Ovary (tissue), 3 donors: ENCODE measurements at regions not wholly inside any gene's neighbourhood (a gene's known extent, or its start where the extent isn't known, plus 50 kb on each side); places are given as distances from the start of the nearest gene placed in this dataset.

Source experiments
- CTCF ChIP-seq, 3 donors: fragments of 450-650 bp in 2 of 3; fragments of 200-600 bp in 1 of 3; IDR thresholded peaks; one replicate each; pipeline versions ENCODE4 v1.5.1 to v1.8.0; 2016 to 2022; ENCODE audit warnings: antibody characterized with exemption in 3 of 3, mild to moderate bottlenecking in 1 of 3
- POLR2A ChIP-seq: fragments of 450-650 bp; IDR thresholded peaks from one replicate; pipeline ENCODE4 v1.6.1; 2017; ENCODE audit warnings: antibody characterized with exemption, mild to moderate bottlenecking, moderate library complexity
- donor health status: DM: no; HTN: no; CAD: no.

DNA sequence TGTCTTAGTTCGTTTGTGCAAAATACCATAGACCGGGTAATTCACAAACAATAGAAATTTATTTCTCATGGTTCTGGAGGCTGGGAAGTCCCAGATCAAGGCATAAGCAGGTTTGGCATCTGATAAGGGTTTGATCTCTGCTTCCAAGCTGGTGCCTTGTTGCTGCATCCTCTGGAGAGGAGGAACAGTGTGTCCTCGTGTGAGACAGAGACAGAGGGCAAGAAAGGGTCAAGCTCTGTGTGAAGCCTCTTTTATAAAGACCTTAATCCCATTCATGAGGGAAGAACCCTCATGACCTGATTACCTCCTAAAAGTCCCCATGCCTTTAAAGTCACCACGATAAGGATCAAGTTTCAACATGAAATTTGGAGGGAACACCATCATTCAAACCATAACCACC lies 55.8 kb upstream of the TANC2 start:
- no peak for TF ChIP-seq POLR2A
- TF ChIP-seq CTCF (IDR thresholded peaks at IDR 0.05), result no peak
